ENCODE measurements at regions not wholly inside any gene's neighbourhood (a gene's known extent, or its start where the extent isn't known, plus 50 kb on each side); places are given as distances from the start of the nearest gene placed in this dataset.

DNA sequence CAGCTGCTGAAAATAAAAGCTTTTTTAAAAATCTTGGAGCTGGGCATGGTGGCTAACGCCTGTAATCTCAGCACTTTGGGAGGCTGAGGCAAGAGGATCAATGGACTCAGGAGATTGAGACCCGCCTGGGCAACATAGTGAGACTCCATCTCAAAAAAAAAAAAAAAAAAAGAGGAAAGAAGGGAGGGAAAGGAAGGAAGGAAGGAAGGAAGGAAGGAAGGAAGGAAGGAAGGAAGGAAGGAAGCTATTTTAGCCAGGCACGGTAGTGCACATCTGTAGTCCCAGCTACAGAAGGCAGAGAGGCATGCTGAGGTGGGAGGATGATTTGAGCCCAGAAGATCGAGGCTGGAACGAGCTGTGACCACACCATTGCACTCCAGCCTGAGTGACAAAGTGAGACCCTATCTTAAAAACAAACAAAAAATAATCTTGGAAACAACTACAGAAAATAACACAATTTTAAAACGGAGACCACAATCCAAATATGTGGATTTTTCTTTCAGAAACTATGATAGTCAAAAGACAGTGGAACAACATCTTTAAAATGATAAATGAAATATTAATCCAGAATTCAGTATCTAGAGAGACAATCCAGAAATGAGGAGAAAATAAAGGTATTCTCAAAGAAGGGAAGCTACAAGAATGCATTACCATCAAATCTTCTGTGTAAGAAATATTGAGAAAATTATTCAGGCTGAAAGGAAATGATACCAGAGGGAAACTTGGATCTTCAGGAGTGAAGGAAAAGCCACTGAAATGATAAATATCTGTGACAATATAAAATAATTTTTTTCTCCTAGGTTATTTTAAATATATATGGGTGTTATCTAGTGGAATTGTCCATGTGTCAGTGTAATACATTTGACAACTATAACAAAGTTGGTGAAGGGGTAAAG lies 182.0 kb downstream of the GPX5 start:
- no peak for DNase-seq (ENCODE audit: low spot score)

GRCh38 chr6:28709478-28710349 lies 184.0 kb downstream of the GPX5 start:
- DNase-seq (ENCODE audit: low spot score), result no peak

- DNase-seq (ENCODE audit: low spot score), result no peak
These were observed 184.9 kb downstream of the GPX5 start for GRCh38 chr6:28710466-28711191.

DNA sequence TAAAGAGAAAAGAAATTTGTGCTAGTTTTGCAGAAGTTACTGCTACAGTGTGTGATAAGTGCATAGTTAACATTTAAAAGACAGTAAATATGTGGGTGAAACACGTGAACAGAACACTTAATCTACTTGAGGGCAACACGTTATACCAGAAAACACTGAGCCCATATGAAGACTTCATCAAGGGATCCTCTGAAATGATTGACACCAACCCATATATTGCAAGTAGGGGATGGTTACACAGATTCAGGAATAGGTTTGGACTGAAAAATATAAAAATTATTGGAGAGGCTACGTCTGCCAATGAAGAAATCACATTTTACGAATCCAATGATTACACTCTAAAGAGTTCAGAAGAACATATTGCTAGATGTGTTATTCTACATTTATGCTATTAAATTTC lies 185.6 kb downstream of the GPX5 start:
- DNase-seq (ENCODE audit: low spot score), result no peak

GRCh38 chr6:28711788-28712341 lies 186.2 kb downstream of the GPX5 start:
- DNase-seq (ENCODE audit: low spot score), result no peak

DNA sequence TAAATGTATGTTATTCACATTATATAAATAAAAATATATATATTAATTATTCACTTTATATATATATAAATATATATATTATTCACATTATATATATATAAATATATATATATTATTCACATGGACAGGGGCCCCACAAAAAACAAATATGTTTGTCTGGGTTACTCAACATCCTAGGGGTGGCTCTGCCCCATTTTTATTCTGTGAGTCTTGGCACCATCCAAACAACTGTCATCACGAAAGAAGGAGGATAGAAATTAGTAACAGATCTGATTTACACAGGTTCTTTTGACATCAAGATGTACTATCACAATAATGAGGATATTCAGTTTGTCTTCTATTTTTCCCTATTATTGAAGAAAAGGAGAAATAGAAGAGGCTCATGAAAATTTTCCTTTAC lies 187.3 kb downstream of the GPX5 start:
- no peak for DNase-seq (ENCODE audit: low spot score)

DNA sequence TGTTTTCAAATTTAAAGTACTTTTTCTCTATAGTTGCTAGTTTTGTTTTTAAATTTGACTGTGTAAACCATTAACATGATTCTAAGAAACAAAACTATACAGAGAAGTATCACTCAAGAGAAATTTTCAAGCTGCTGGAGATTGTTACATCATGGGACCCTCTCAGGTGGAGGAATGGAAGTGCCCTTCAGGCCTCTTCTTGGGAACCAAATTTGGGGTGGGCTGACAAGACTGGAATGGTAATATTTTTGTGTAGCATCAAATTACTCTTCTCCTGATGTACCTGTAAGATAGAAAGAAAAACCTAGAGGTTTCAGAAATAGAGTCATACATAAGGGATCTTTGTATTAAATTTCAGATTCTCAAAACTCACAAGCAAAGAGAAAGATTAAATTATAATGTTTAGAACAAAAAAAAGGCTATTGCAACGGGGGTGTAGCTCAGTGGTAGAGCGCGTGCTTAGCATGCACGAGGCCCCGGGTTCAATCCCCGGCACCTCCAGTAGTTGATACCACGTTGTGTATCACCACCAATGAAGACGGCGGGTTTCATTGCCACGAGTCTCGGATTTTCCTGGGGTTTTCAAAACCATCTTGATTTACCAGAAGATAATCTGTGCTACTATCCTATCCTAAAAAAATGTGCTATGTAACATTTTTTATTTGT lies 193.7 kb downstream of the GPX5 start:
- no peak for DNase-seq (ENCODE audit: low spot score)

GRCh38 chr6:28720357-28721231 lies 194.9 kb downstream of the GPX5 start:
- no peak for DNase-seq (ENCODE audit: low spot score)

DNA sequence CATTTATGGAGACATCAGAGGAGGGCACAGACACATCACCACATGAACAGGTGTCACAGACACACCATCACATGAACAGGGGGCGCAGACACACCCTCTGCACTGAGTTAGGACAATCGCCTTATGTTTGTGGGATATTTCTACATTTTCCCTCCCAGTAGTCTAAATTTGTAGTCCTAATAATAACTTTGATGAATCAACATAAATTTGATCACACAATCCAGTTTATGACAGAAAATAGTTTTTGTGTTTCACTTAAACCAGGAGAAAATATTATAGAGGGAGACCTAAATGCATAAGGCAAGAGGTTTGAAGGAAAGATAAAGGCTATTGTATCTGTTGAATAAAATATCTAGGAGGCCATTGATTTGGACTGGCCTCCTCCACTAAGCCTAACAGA lies 195.7 kb downstream of the GPX5 start:
- no peak for DNase-seq (ENCODE audit: low spot score)

DNA sequence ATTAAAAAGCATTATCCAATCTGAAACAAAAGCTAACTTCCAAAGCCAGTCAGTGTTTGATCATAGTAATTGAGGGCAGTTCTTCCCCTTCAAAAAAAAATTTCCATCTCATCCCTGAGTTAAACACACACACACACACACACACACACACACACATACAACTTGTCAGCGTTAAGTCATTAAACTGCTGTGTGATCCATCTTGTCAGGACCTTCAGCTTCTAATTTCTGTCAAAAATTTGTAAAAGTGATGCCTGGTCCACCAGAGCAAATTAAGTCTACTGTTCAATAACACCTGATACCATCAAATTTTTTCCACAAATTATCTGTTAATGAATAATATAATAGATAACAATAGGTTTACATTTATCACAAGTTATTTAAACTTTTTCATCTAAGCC lies 198.7 kb downstream of the GPX5 start:
- no peak for DNase-seq (ENCODE audit: low spot score)

DNA sequence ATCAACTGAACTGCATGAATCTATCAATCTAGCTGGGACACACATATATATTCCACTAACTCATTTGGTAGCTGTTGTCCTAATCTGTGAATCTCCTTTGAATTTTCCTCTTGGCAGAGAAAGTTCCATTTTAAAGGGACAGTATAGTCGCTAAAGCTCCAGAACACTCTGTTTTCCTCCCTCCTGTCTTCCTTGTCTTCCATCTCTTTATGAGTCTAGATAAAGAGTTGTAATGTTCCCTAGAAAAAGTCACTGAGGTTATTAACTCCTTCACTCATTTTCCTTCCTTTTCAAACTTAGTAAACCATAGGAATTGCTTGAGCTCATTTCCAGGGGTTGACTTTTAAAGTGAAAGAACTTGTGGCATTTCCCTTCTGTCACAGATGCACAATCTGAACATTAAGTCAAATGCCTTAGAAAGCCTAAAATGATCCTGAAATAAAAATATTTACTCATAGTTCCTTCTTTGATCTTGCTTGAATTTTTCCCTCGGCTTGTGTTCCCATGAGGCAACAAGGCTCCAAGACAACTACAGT lies 198.4 kb downstream of the TRIM27 start:
- DNase-seq (ENCODE audit: low spot score), result no peak

DNA sequence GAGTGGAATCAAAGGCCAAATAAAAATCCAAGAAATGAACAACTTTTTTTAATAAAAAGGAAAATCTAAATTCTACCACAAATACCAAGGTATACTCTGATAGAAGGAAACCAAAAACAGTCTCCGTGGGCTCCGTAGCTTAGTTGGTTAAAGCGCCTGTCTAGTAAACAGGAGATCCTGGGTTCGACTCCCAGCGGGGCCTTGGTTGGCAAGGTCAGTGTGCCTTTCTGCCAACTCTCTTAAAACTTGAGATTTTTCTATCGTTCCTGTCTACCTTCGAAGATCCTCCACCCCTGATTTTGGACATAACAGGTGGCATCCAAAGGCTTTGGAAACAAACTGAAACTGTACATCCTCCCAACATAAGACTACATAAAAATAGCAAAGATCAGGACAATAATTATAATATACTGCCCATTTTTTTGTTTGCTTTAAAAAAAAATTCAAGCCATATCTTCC lies 197.9 kb downstream of the TRIM27 start:
- DNase-seq (ENCODE audit: low spot score), result no peak

- DNase-seq (ENCODE audit: low spot score), result no peak
These were observed 197.0 kb downstream of the TRIM27 start for GRCh38 chr6:28726569-28727309.

DNA sequence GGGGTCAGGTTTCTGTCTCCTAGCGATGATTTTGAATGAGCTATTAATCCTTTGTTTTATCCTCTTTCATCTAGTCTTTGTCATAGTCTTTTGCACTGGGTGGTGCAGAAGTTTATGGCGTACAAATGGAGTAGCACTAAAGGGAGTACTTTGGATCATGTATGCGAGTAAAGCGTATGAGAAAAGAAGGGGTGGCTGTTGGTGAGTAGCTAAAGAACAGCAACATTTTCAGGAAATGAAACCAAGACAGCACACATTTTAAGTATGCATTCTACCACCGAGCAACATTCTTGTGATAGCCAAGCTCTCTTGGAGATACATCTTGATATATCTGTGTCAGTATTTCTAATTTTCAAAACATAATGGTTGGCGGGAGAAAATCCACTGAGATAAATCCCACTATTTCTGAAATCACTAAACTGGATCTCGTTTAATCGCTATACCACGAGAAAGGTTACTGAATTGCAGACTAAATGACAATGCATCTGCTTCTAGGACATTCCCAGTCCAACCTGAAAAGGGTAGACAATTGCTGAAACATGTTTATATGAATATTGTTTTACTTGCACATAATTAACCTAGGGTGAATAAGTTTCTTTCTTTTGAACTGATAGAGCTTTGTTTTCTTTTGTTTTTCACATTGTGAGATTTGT lies 196.1 kb downstream of the TRIM27 start:
- no peak for DNase-seq (ENCODE audit: low spot score)

DNA sequence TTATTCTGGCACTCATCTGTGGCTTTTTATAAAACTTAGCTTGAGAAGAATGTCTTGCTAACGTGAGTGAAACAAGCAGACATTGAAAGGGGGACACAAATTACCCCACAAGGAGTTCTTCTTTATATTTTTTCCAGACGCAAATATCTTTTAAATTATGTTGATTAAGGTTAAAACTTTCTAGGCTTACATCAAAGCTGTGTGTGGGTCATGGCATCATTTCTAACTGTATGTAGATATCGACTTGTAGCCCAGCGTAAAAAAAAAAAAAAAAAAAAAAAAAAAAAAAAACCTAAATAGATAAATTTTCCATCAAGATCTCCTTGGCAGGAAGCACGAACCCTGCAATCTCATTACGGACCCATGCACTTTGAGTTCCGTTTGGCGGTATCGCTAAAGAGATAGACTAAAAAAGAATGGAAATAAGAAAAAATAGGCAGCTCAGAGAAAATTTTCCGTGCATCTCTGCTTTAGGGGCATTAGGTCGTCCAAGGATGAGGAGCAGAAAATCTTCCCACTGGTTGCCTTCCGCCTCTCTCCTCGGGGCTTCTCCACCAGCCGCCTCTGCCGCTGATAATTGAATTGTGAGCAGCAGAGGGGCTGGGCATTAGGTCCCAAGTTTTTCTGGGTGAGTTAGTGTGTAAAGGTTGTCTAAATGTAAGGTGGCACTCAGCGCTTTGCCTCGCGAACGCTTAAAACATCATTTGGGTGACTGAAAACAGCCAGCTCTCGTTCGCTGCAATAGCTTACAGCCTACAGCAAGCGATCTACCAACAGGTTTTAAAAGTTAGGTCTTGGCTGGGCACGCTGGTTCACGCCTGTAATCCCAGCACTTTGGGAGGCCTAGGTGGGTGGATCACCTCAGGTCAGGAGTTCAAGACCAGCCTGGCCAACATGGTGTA lies 194.0 kb downstream of the TRIM27 start:
- DNase-seq (ENCODE audit: low spot score), result no peak

DNA sequence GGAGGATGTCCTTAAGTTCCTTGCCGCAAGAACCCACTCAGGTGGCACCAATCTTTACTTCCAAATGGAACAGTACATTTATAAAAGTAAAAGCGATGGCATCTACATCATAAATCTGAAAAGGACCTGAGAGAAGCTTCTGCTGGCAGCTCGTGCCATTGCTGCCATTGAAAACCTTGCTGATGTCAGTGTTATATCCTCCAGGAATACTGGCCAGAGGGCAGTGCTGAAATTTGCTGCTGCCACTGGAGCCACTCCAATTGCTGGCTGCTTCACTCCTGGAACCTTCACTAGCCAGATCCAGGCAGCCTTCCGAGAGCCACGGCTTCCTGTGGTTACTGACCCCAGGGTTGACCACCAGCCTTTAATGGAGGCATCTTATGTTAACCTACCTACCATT lies 191.7 kb downstream of the TRIM27 start:
- no peak for DNase-seq (ENCODE audit: low spot score)

DNA sequence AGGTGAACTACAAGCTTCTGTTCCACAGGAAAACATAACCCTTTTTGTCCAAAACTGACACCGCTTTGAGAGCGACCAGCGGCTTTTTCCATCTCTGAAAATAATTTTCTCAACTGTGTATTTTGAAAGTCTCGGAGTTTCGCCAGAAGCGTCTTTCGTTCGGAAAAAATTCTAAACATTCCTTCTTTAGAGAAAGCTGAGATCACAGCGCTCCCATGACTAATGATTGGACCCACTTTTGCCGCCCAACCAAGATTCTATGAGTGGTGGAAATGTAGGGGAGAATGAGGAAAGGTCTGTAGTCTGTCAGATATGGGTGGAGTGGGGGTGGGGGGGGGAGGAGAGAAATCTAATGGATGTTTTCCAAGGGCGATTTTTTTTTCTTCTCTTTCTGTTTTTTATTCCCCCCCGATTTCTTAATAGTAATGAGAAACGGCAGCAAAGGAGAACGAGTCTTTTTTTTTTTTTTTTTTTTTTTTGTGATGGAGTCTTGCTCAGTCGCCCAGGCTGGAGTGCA lies 189.3 kb downstream of the TRIM27 start:
- DNase-seq (ENCODE audit: low spot score), result no peak

DNA sequence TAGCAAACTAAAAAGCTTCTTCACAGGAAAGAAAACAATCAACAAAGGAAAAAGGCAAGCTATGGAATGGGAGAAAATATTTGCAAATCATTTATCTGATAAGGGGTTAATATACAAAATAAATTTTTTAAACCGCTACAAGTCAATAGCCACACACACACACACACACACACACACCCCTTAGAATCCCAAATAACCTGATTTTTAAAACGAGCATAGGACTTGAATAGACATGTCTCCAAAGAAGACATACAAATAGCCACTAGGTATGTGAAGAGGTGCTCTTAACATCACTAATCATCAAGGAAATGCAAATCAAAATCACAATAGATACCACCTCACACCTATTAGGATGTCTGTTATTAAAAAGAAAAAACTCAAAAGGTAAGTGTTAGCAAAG lies 187.7 kb downstream of the TRIM27 start:
- no peak for DNase-seq (ENCODE audit: low spot score)
